GM21576 (cell line): ENCODE measurements at regions not wholly inside any gene's neighbourhood (a gene's known extent, or its start where the extent isn't known, plus 50 kb on each side); places are given as distances from the start of the nearest gene placed in this dataset.
"Not testable (repeated sequence)": the region's sequence is repeated elsewhere in the genome, so short reads cannot be mapped to it uniquely, and the experiment has no call there.

ENCODE experiments used
- ATAC-seq: cut with Tn5 transposase; IDR thresholded peaks from one replicate; pipeline ENCODE4 v1.9.1; 2021; ENCODE audit warnings: mild to moderate bottlenecking, moderate library complexity; ENCODE audit not compliant: unreplicated experiment

GRCh38 chr4:74505355-74505978, 60.5 kb downstream of the AREG start:
- ATAC-seq: not testable (repeated sequence)

- ATAC-seq: not testable (repeated sequence)
Observed at GRCh38 chr4:74509363-74509762, 64.4 kb downstream of the AREG start.

GRCh38 chr4:74516303-74516702, 71.4 kb downstream of the AREG start:
- no peak for ATAC-seq

GRCh38 chr4:74517996-74518395, 73.1 kb downstream of the AREG start:
- no peak for ATAC-seq

GRCh38 chr4:74522251-74522991, 77.5 kb downstream of the AREG start:
- ATAC-seq: no peak

GRCh38 chr4:74523096-74523495, 78.2 kb downstream of the AREG start:
- ATAC-seq: no peak

GRCh38 chr4:74524985-74525384, 80.0 kb downstream of the AREG start:
- ATAC-seq: no peak

- no peak for ATAC-seq
Observed at GRCh38 chr4:74527049-74527448, 82.1 kb downstream of the AREG start.

GRCh38 chr4:74528178-74528577, 83.2 kb downstream of the AREG start:
- ATAC-seq: no peak

- no peak for ATAC-seq
Observed at GRCh38 chr4:74529284-74530041, 84.5 kb downstream of the AREG start.

GRCh38 chr4:74531963-74532794, 87.2 kb downstream of the AREG start:
- peak; percentile 82 for ATAC-seq

GRCh38 chr4:74534121-74534520, 89.2 kb downstream of the AREG start:
- ATAC-seq: no peak

GRCh38 chr4:74534936-74535335, 90.0 kb downstream of the AREG start:
- no peak for ATAC-seq

GRCh38 chr4:74535512-74535911, 90.6 kb downstream of the AREG start:
- no peak for ATAC-seq

GRCh38 chr4:74536557-74536956, 91.6 kb downstream of the AREG start:
- ATAC-seq: no peak

- ATAC-seq: no peak
Observed at GRCh38 chr4:74537459-74537858, 92.5 kb downstream of the AREG start.

- ATAC-seq: no peak
Observed at GRCh38 chr4:74539044-74539790, 94.3 kb downstream of the AREG start.

- ATAC-seq: no peak
Observed at GRCh38 chr4:74540193-74540592, 95.3 kb downstream of the AREG start.

- no peak for ATAC-seq
Observed at GRCh38 chr4:74541667-74542066, 96.7 kb downstream of the AREG start.

GRCh38 chr4:74543231-74543781, 98.4 kb downstream of the AREG start:
- peak; percentile 95 for ATAC-seq
